GM21717 (cell line): ENCODE measurements at regions not wholly inside any gene's neighbourhood (a gene's known extent, or its start where the extent isn't known, plus 50 kb on each side); places are given as distances from the start of the nearest gene placed in this dataset.

Experiments
- ATAC-seq: cut with Tn5 transposase; IDR thresholded peaks from one replicate; pipeline ENCODE4 v1.9.1; 2021; ENCODE audit warnings: mild to moderate bottlenecking, moderate library complexity; ENCODE audit not compliant: unreplicated experiment

- no peak for ATAC-seq
Measured at GRCh38 chr22:49099089-49099488, 728.6 kb downstream of the BRD1 start.

GRCh38 chr22:49097966-49098365, 729.7 kb downstream of the BRD1 start:
- no peak for ATAC-seq

DNA sequence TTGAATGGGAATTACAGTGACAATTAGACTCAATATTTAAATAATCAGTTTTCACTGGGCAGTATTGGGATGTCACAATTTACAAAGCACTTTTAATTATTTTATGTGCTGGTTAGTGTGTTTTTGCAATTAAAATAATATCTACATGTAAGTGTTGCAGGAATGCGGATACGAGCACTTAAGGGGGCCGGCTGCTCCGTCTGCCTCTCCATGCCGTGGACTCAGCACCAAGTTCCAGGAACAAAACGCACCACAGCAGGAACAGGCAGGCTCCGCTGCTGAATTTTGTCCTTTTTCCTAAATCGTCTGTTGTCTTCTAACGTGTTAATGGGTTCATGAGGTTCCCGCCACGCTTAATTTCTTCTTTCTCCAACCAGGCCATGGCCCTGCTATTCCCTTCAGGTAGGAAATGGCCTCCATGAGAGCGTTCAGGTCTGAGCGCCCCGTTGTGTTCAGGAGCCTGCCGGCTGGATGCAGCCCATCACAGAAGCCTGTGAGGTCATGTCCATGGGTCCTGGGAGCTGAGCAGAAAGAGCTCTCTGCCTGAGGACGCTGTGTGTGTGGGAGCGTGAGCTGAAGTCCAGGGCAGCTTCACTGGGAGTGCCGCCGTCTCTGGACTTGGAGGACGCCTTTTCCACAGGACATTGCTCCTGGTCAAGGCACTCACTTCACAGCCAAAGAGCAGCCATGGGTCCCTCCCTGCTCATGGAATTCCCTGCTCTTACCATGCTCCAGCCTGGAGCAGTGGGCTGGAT, 730.3 kb downstream of the BRD1 start:
- ATAC-seq: no peak

DNA sequence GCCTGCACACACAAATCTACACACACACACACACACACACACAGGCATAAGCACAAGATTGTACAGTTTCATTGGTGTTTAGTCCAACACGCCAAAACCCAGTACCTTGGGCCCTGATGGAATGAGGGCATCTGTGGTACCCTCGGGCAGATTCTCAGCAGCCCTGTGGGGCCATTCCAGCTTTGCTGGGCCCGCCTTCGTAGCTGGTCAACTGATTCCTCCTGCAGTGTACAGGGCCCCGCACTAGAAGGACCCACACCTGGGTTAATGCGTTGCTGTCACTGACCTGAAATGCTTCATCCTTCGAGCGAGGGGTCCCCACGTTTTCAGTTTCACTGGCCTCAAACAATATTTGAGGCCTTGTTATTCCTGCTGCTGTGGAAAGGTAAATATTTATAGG, 731.2 kb downstream of the BRD1 start:
- no peak for ATAC-seq

GRCh38 chr22:49095366-49095765, 732.3 kb downstream of the BRD1 start:
- no peak for ATAC-seq

DNA sequence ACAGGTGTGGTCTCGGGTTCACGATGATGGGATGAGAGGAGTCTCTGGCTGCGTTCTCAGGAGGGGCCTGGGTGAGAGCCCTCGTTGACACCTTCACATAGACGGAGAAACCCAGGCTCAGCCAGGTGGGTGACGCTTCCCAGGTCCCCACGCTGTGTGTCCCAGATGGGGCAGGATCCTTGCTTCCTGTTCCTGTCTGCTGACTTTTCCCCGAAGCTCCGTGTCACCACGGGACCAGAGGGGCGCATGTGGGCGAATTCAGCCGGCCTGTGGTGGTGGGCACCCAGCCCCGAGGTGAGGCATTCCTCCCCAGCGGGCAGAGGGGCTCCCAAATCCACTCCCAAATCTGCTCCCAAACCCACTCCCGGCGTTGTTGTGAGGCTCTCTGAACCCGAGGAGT, 732.8 kb downstream of the BRD1 start:
- ATAC-seq: no peak

- no peak for ATAC-seq
Measured at GRCh38 chr22:49094151-49094550, 733.5 kb downstream of the BRD1 start.

DNA sequence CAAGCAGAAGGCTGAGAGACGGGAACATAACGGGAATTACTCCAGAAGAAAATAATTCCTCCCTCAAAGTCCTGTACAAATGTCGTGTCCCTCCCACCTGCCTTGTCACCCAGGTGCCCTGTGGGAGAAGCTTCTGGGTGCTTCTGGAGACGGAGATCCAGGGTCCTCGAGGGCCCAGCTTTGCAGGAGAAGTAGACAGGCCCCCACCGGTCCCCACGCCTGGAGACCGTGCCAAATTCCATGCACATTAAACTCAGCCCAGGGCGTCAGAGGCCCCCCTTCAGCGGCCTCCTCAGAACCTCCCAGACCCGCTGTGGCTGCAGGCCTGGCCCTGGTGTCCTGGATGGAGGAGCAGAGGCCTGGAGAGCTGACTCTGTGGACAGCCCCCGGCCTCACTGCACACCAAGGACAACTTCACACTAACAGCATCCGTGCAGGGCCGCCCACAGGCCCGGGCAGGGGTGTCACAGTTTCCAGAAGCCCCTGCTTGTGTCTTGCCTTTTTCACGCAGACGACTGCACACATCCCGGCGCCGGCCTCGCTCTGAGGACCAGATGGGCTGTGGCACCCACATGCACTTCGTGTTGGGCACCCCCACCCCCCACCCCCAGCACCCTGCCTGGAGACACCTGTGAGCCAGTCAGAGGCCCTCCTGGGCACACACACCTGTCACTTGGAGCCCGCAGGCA, 734.3 kb downstream of the BRD1 start:
- no peak for ATAC-seq

- no peak for ATAC-seq
Measured at GRCh38 chr22:49092716-49093115, 735.0 kb downstream of the BRD1 start.

- ATAC-seq: no peak
Measured at GRCh38 chr22:49091917-49092545, 735.6 kb downstream of the BRD1 start.

- ATAC-seq: no peak
Measured at GRCh38 chr22:49091451-49091850, 736.2 kb downstream of the BRD1 start.

DNA sequence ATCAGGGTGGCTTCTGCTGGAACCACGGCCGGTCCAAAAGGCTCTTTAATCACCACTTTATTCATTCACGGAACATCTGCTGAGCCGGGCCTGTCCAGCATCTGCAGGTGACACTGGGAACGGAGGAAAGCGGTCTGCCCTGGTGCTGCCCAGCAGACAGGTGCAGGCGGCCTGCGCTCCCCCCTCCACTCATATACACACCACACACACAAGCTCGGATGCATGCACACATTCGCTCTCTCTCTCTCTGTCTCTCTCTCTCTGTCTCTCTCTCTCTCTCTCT, 736.9 kb downstream of the BRD1 start:
- ATAC-seq: no peak

DNA sequence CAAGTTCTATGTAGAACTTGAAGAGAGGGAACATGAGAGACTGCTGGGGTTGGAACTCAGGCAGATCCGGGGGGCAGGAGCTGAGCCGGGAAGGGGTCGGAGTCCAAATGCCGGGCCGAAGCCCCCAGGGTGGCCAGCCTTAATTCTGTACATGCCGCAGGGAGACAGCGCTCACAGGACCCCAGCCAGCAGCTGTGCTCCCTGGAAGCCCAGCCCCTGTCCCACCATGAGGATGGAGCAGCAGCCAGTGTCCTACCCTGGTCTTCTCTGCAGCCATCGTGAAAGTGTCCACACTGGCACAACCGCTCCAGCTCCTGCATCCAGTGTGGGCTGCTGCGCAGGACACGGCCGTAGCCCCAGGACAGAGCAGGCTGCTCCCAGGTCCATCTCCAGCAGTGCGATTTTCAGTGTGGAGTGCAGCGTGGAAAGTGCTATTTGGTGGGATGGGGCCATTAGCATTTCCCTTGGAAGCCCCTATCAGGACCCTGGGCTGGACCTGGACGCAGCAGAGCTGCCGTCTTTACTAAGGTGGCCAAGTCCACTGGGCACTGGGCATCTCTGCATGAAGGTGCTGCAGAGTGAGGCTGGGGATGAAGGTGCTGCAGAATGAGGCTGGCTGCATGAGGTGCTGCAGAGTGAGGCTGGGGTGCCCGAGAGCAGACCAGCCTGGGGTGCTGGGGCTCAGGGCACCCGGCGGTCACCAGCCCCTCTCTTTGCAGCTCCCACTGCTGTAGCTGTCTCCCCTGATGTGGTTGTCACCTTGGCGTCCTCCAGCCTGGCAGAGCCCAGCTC, 737.4 kb downstream of the BRD1 start:
- no peak for ATAC-seq

DNA sequence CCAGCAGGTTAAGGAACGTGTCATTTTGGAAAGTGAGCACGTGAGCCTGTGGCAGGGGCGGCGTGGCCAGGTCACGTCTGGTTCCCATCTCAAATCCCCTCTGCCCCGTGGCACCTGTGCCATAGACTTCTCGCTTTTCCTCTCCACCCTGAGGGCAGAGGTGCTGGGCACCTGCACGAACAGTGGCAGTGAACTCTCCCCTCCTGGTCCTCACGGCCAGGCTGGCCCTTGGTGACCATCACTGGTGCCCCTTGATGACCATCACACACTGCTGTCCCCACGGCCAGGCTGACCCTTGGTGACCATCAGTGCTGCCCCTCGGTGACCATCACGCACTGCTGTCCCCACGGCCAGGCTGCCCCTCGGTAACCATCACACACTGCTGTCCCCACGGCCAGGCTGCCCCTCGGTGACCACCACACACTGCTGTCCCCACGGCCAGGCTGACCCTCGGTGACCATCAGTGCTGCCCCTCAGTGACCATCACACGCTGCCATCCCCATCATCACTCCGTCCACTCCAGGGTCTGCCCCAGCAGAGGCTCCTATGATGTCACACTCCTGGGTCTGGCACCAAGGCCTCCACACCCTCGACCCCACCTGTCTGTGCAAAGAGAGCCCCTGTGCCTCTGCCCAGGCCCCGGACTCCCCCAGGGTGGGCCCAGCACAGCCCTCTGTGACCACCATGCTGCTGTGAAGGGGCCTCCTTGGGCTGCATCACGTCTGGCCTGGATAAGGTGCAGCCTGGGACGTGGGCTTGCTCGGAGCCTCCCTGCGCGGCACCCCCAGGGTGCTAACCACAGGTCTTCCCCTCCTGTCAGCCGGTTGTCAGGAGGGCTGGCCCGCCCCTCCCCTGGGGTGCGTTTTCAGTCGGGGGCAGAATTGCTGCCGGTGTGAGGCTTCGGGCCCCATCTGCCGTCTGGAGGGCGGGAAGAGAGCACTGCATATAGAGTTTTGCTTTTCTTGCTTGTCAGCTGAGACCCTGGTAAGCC, 738.6 kb downstream of the BRD1 start:
- no peak for ATAC-seq

- no peak for ATAC-seq
Measured at GRCh38 chr22:49087716-49088601, 739.7 kb downstream of the BRD1 start.

GRCh38 chr22:49087198-49087597, 740.5 kb downstream of the BRD1 start:
- ATAC-seq: no peak

DNA sequence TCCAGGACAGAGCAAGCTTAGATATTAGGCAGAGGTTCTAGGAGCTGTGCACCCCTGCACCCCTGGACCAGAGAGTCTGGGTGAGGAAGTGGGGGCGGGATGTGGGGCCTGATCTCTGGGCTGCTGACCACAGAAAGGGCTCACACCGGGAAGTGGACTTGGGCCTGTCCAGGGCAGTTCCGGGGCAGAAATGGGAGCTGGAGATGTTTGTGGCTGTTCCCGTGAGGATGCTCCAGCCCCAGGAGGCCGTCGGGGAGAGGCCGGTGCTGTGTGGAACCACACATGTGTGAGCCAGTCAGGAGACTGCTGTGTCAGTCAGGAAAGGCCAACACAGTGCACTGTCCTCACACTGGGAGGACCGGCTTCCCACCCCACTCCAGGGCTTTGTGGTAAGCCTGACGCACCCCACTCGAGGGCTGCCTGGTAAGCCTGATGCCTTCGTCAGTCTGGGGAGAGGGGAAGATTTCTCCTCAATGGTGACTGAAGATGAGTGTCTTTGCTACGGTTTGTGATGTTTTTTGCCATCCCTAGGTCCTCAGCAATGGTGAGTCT, 741.0 kb downstream of the BRD1 start:
- no peak for ATAC-seq

DNA sequence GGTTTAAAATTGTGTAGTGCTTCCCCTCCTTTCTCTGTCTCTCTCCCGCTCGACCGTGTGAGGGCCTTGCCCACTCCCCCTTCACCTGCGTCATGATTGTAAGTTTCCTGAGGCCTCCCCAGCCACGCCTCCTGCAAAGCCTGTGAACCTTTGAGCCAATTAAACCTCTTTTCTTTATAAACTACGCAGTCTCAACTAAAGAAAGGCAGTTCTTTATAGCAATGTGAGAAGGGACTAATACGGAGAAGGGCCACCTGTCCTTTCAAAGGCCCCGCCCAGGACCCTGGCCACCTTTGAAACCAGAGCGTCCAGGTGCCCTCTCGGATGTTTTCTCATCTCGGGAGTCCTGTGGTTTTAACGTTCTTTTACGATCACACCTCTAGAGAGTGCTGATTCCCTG, 741.5 kb downstream of the BRD1 start:
- no peak for ATAC-seq

DNA sequence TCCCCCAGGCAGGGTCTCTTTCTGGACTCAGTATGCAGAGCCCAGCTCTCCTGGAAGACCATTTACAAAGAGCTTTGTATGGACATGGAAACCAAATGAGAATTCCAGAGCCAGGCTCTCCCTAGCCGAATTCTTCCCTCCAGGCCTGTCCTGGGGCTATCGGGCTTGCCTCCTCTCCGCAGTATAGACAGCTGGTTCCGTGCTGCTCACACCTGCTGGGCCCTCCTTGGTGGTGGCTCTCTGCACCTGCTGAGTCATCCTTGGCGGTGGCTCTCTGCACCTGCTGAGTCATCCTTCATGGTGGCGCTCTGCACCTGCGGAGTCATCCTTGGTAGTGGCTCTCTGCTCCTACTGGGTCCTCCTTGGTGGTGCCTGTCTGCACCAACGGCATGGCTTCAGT, 743.5 kb downstream of the BRD1 start:
- no peak for ATAC-seq
